ENCODE measurements at regions not wholly inside any gene's neighbourhood (a gene's known extent, or its start where the extent isn't known, plus 50 kb on each side); places are given as distances from the start of the nearest gene placed in this dataset.

DNA sequence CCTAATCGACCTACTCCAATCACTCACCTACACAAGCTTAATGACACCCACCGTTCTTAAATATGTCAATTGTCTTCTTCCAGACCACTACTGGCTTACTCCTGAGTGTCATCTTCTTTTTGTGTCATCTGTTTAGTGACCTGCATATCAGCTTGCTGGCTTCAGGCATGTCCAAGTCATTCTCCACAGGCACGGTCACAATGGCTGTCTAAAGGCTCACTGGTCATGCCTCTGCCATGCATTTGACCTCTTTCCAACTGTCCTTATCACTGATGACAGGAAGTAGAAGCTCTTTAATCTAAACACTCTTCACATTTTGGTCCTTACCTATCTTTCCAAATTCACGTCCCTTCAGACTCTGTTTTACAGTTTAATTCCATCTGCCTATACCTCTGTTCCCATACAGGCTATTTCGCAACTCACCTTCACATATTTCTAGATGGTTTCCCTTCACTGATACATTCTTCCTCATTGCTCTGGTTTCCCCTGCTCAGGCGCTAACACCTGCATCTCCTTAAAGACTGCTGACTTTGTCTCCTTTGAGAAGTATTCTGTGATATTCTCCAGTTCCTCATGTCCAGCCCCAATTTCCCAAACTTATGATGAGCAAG, 217.5 kb downstream of the TRIB2 start:
- H3K9ac ChIP-seq (ENCODE audit: low read length), result no peak overlapping the region
- no peaks in the 10 kb centered on the region for H3K9me3 ChIP-seq (ENCODE audit: insufficient read depth, low read length)
- H3K27me3 ChIP-seq (ENCODE audit: low read depth, low read length), result peaks cover 26% of the 10 kb centered on the region
- H3K4me3 ChIP-seq (ENCODE audit: low read length), result no peak overlapping the region
- TF ChIP-seq CTCF (IDR thresholded peaks at IDR 0.05; ENCODE audit: low read depth, low read length) (no peak), EZH2phosphoT487 (IDR thresholded peaks at IDR 0.05; ENCODE audit: low read depth) (no peak)
- H4K20me1 ChIP-seq (ENCODE audit: insufficient read depth, low read length), result no peaks in the 10 kb centered on the region
- H3K4me2 ChIP-seq (ENCODE audit: low read length), result no peak overlapping the region
- H3K4me1 ChIP-seq (ENCODE audit: low read length), result no peaks in the 10 kb centered on the region
- no peaks in the 10 kb centered on the region for H3K36me3 ChIP-seq (replicated peaks; ENCODE audit: low read depth, low read length)
- H3K27ac ChIP-seq (ENCODE audit: low read length), result no peak overlapping the region
- H2AFZ ChIP-seq (ENCODE audit: low read depth, low read length), result no peak overlapping the region
- H3K79me2 ChIP-seq (ENCODE audit: low read length), result no peaks in the 10 kb centered on the region

GRCh38 chr2:12935222-12935621, 218.5 kb downstream of the TRIB2 start:
- no peak overlapping the region for H3K27ac ChIP-seq (ENCODE audit: low read length)
- H3K4me2 ChIP-seq (ENCODE audit: low read length), result no peak overlapping the region
- no peak for TF ChIP-seq EZH2phosphoT487 (IDR thresholded peaks at IDR 0.05; ENCODE audit: low read depth)
- TF ChIP-seq CTCF (IDR thresholded peaks at IDR 0.05; ENCODE audit: low read depth, low read length), result no peak
- H3K79me2 ChIP-seq (ENCODE audit: low read length), result no peaks in the 10 kb centered on the region
- H2AFZ ChIP-seq (ENCODE audit: low read depth, low read length), result no peak overlapping the region
- H3K9me3 ChIP-seq (ENCODE audit: insufficient read depth, low read length), result no peaks in the 10 kb centered on the region
- no peaks in the 10 kb centered on the region for H4K20me1 ChIP-seq (ENCODE audit: insufficient read depth, low read length)
- no peak overlapping the region for H3K4me3 ChIP-seq (ENCODE audit: low read length)
- H3K27me3 ChIP-seq (ENCODE audit: low read depth, low read length), result peaks cover 20% of the 10 kb centered on the region
- H3K9ac ChIP-seq (ENCODE audit: low read length), result no peak overlapping the region
- H3K36me3 ChIP-seq (replicated peaks; ENCODE audit: low read depth, low read length), result no peaks in the 10 kb centered on the region
- no peaks in the 10 kb centered on the region for H3K4me1 ChIP-seq (ENCODE audit: low read length)

DNA sequence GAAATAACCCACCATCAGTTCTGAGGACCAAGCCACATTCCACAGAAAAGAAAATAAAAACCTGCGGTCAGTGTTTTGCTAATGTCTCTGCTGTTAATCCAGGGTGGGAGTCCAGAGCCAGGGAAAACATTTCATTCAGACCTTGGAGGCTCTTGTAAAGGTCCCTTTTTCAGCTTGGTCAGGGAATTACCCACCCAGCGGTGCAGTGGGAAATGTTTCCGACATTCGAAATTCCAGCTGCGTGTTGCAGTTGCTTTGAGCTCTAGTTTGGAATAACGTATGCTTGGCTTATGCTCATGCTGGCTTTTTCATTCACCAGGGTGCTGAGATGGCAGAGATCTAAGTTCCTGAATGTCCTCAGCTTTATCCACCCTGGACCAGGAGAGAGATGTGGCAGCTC, 219.1 kb downstream of the TRIB2 start:
- Histone ChIP-seq H3K4me1 (ENCODE audit: low read length) (no peaks in the 10 kb centered on the region), H3K9ac (ENCODE audit: low read length) (no peak overlapping the region), H4K20me1 (ENCODE audit: insufficient read depth, low read length) (no peaks in the 10 kb centered on the region), H2AFZ (ENCODE audit: low read depth, low read length) (no peak overlapping the region), H3K36me3 (replicated peaks; ENCODE audit: low read depth, low read length) (no peaks in the 10 kb centered on the region), H3K4me2 (ENCODE audit: low read length) (no peak overlapping the region), H3K27ac (ENCODE audit: low read length) (no peak overlapping the region), H3K4me3 (ENCODE audit: low read length) (no peak overlapping the region), H3K79me2 (ENCODE audit: low read length) (no peaks in the 10 kb centered on the region), H3K9me3 (ENCODE audit: insufficient read depth, low read length) (no peaks in the 10 kb centered on the region), H3K27me3 (ENCODE audit: low read depth, low read length) (peaks cover 20% of the 10 kb centered on the region)
- TF ChIP-seq CTCF (IDR thresholded peaks at IDR 0.05; ENCODE audit: low read depth, low read length) (no peak), EZH2phosphoT487 (IDR thresholded peaks at IDR 0.05; ENCODE audit: low read depth) (no peak)

- no peak overlapping the region for H3K27ac ChIP-seq (ENCODE audit: low read length)
- TF ChIP-seq CTCF (IDR thresholded peaks at IDR 0.05; ENCODE audit: low read depth, low read length) (no peak), EZH2phosphoT487 (IDR thresholded peaks at IDR 0.05; ENCODE audit: low read depth) (no peak)
- no peak overlapping the region for H3K4me3 ChIP-seq (ENCODE audit: low read length)
- no peaks in the 10 kb centered on the region for H3K4me1 ChIP-seq (ENCODE audit: low read length)
- peaks cover under 1% of the 10 kb centered on the region; the same call in 1 of the 2 replicates for H3K27me3 ChIP-seq (ENCODE audit: low read depth, low read length)
- no peaks in the 10 kb centered on the region for H3K36me3 ChIP-seq (replicated peaks; ENCODE audit: low read depth, low read length)
- H4K20me1 ChIP-seq (ENCODE audit: insufficient read depth, low read length), result no peaks in the 10 kb centered on the region
- H3K9me3 ChIP-seq (ENCODE audit: insufficient read depth, low read length), result no peaks in the 10 kb centered on the region
- H3K79me2 ChIP-seq (ENCODE audit: low read length), result no peaks in the 10 kb centered on the region
- H3K9ac ChIP-seq (ENCODE audit: low read length), result no peak overlapping the region
- no peak overlapping the region for H3K4me2 ChIP-seq (ENCODE audit: low read length)
- H2AFZ ChIP-seq (ENCODE audit: low read depth, low read length), result no peak overlapping the region
Observed at GRCh38 chr2:12941203-12941602, 224.5 kb downstream of the TRIB2 start.

Data from OCI-LY3 (cell line).